ENCODE measurements at regions not wholly inside any gene's neighbourhood (a gene's known extent, or its start where the extent isn't known, plus 50 kb on each side); places are given as distances from the start of the nearest gene placed in this dataset.

- H3K9ac ChIP-seq (ENCODE audit: insufficient read depth, low read depth, low read length) = no peak overlapping the region
- CTCF ChIA-PET (ENCODE audit: low intra/inter-chr PET ratio, low total read pairs) = no interaction called here
- H3K4me2 ChIP-seq (ENCODE audit: low read depth, low read length) = no peak overlapping the region
- no peak for FAIRE-seq
- in situ Hi-C loops (cut with HindIII; ENCODE audit: extremely low pct_ligation_motif_present, low pct_unique_long_range_greater_than_20kb) = no loop called here
- TF ChIP-seq ZBTB44 (CRISPR knock-in tag; IDR thresholded peaks at IDR 0.05) = no peak
- no peak for TF ChIP-seq ZBTB1 (CRISPR knock-in tag; IDR thresholded peaks at IDR 0.05; ENCODE audit: borderline replicate concordance)
- TF ChIP-seq ZNF3 (CRISPR knock-in tag; IDR thresholded peaks at IDR 0.05) = no peak
- BruUV-seq (replicated peaks) = no TSS peak
- no peak for ATAC-seq
- H3K4me1 ChIP-seq (ENCODE audit: insufficient read depth, low read length) = no peaks in the 10 kb centered on the region
- no peaks in the 10 kb centered on the region for H4K20me1 ChIP-seq (ENCODE audit: insufficient read depth, low read length)
- POLR2A ChIA-PET = no interaction called here
- no peaks in the 10 kb centered on the region for H3K9me3 ChIP-seq (ENCODE audit: low read length)
- no peaks in the 10 kb centered on the region for H3K79me2 ChIP-seq (ENCODE audit: insufficient read depth, low read length)
- no peak overlapping the region for H3K27ac ChIP-seq (ENCODE audit: extremely low read length, insufficient read depth, low read length)
- no peak overlapping the region for H3K4me3 ChIP-seq (replicated peaks in 1 of 3; ENCODE audit: insufficient read depth in 1 of 3, low read depth in 2 of 3, low read length in 3 of 3)
- intact Hi-C loops (cut with micrococcal nuclease; ENCODE audit: unreplicated experiment) = no loop called here
- no peaks in the 10 kb centered on the region for H3K27me3 ChIP-seq (ENCODE audit: control insufficient read depth in 1 of 2, insufficient read depth in 2 of 2, low read length in 2 of 2)
- no peaks in the 10 kb centered on the region for H3K36me3 ChIP-seq (replicated peaks in 1 of 2; ENCODE audit: control insufficient read depth in 1 of 2, insufficient read depth in 2 of 2, low read length in 2 of 2)
- no peak for DNase-seq (ENCODE audit: low spot score)
- H2AFZ ChIP-seq (ENCODE audit: low read length) = no peak overlapping the region
Observed at GRCh38 chr13:75008926-75009325, 473.0 kb downstream of the TBC1D4 start.

DNA sequence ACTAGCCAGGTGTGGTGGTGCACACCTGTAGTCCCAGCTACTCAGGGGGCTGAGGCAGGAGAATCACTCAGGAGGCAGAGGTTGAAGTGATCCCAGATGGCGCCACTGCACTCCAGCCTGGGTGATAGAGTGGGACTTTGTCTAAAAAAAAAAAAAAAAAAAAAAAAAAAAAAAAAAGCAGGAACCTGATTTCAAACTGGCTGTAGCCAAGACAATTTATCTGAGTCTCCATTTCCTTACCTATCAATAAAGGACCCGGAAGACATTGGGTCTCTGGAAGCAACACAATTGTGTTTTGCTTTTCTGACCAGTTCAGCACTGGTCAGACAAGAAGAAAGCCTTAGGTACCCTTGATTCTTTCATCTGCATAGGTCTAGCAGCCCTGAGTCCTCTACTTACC is 491.0 kb downstream of the TBC1D4 start:
- no peak overlapping the region for H3K9ac ChIP-seq (ENCODE audit: insufficient read depth, low read depth, low read length)
- H3K4me3 ChIP-seq (replicated peaks in 1 of 3; ENCODE audit: insufficient read depth in 1 of 3, low read depth in 2 of 3, low read length in 3 of 3) = no peak overlapping the region
- intact Hi-C loops (cut with micrococcal nuclease; ENCODE audit: unreplicated experiment) (no loop called here), in situ Hi-C loops (cut with HindIII; ENCODE audit: extremely low pct_ligation_motif_present, low pct_unique_long_range_greater_than_20kb) (no loop called here)
- FAIRE-seq = no peak
- BruUV-seq (replicated peaks) = no TSS peak
- ChIA-PET CTCF (ENCODE audit: low intra/inter-chr PET ratio, low total read pairs) (no interaction called here), POLR2A (no interaction called here)
- no peaks in the 10 kb centered on the region for H3K9me3 ChIP-seq (ENCODE audit: low read length)
- DNase-seq (ENCODE audit: low spot score) = no peak
- no peak overlapping the region for H3K4me2 ChIP-seq (ENCODE audit: low read depth, low read length)
- WGBS (ENCODE audit: low lambda C conversion rate) = 0% methylated on average over 2 of the region's 2 CpGs
- no peaks in the 10 kb centered on the region for H3K79me2 ChIP-seq (ENCODE audit: insufficient read depth, low read length)
- H3K4me1 ChIP-seq (ENCODE audit: insufficient read depth, low read length) = no peaks in the 10 kb centered on the region
- no peaks in the 10 kb centered on the region for H4K20me1 ChIP-seq (ENCODE audit: insufficient read depth, low read length)
- no peak for ATAC-seq
- no peak overlapping the region for H3K27ac ChIP-seq (ENCODE audit: extremely low read length, insufficient read depth, low read length)
- no peaks in the 10 kb centered on the region for H3K27me3 ChIP-seq (ENCODE audit: control insufficient read depth in 1 of 2, insufficient read depth in 2 of 2, low read length in 2 of 2)
- no peaks in the 10 kb centered on the region for H3K36me3 ChIP-seq (replicated peaks in 1 of 2; ENCODE audit: control insufficient read depth in 1 of 2, insufficient read depth in 2 of 2, low read length in 2 of 2)
- H2AFZ ChIP-seq (ENCODE audit: low read length) = no peak overlapping the region
- TF ChIP-seq SMAD1 (CRISPR knock-in tag; IDR thresholded peaks at IDR 0.05; ENCODE audit: borderline replicate concordance, low read depth) = no peak
- no peak for TF ChIP-seq ZNF704 (CRISPR knock-in tag; IDR thresholded peaks at IDR 0.05; ENCODE audit: borderline replicate concordance)
- no peak for TF ChIP-seq RNF219 (CRISPR knock-in tag; IDR thresholded peaks at IDR 0.05)
- no peak for TF ChIP-seq CREM (IDR thresholded peaks at IDR 0.05)
- TF ChIP-seq CREM (CRISPR knock-in tag; IDR thresholded peaks at IDR 0.05) = no peak
- TF ChIP-seq THAP11 (CRISPR knock-in tag; IDR thresholded peaks at IDR 0.05) = no peak
- TF ChIP-seq FOXO1 (CRISPR knock-in tag; IDR thresholded peaks at IDR 0.05) = no peak
- TF ChIP-seq IRX3 (CRISPR knock-in tag; IDR thresholded peaks at IDR 0.05; ENCODE audit: borderline replicate concordance, low read depth) = no peak
- TF ChIP-seq ZBTB7A (CRISPR knock-in tag; IDR thresholded peaks at IDR 0.05) = no peak
- no peak for TF ChIP-seq MAF1 (CRISPR knock-in tag; IDR thresholded peaks at IDR 0.05; ENCODE audit: borderline replicate concordance)
- no peak for TF ChIP-seq HOMEZ (CRISPR knock-in tag; IDR thresholded peaks at IDR 0.05; ENCODE audit: low read depth)
- no peak for TF ChIP-seq MYNN (CRISPR knock-in tag; IDR thresholded peaks at IDR 0.05; ENCODE audit: low read depth)
